ENCODE measurements at regions not wholly inside any gene's neighbourhood (a gene's known extent, or its start where the extent isn't known, plus 50 kb on each side); places are given as distances from the start of the nearest gene placed in this dataset.

GRCh38 chr16:61544165-61544564 lies 492.1 kb downstream of the CDH8 start:
- TF ChIP-seq CTCF (conservative IDR thresholded peaks at IDR 0.05) (no peak), ZFX (IDR thresholded peaks at IDR 0.05) (no peak)
- no peak overlapping the region for H3K27ac ChIP-seq

- TF ChIP-seq CTCF (conservative IDR thresholded peaks at IDR 0.05) (no peak), ZFX (IDR thresholded peaks at IDR 0.05) (no peak)
- no peak overlapping the region for H3K27ac ChIP-seq
These were observed 496.0 kb downstream of the CDH8 start for GRCh38 chr16:61540216-61540615.

- TF ChIP-seq CTCF (conservative IDR thresholded peaks at IDR 0.05) = no peak
- no peak for TF ChIP-seq ZFX (IDR thresholded peaks at IDR 0.05)
- no peak overlapping the region for H3K27ac ChIP-seq
These were observed 505.5 kb downstream of the CDH8 start for GRCh38 chr16:61530697-61531096.

- no peak overlapping the region for H3K27ac ChIP-seq
- TF ChIP-seq CTCF (conservative IDR thresholded peaks at IDR 0.05) (no peak), ZFX (IDR thresholded peaks at IDR 0.05) (no peak)
These were observed 535.4 kb downstream of the CDH8 start for GRCh38 chr16:61500851-61501250.

GRCh38 chr16:61480250-61480649 lies 556.0 kb downstream of the CDH8 start:
- TF ChIP-seq CTCF (conservative IDR thresholded peaks at IDR 0.05) (no peak), ZFX (IDR thresholded peaks at IDR 0.05) (no peak)
- no peak overlapping the region for H3K27ac ChIP-seq

GRCh38 chr16:61471737-61472136 lies 564.5 kb downstream of the CDH8 start:
- no peak for TF ChIP-seq ZFX (IDR thresholded peaks at IDR 0.05)
- no peak for TF ChIP-seq CTCF (conservative IDR thresholded peaks at IDR 0.05)
- H3K27ac ChIP-seq = no peak overlapping the region

- TF ChIP-seq CTCF (conservative IDR thresholded peaks at IDR 0.05) = no peak
- no peak for TF ChIP-seq ZFX (IDR thresholded peaks at IDR 0.05)
- H3K27ac ChIP-seq = no peak overlapping the region
These were observed 565.2 kb downstream of the CDH8 start for GRCh38 chr16:61471023-61471422.
